Astrocyte of the hippocampus (primary cell): ENCODE measurements at regions not wholly inside any gene's neighbourhood (a gene's known extent, or its start where the extent isn't known, plus 50 kb on each side); places are given as distances from the start of the nearest gene placed in this dataset.
"Not testable (repeated sequence)": the region's sequence is repeated elsewhere in the genome, so short reads cannot be mapped to it uniquely, and the experiment has no call there.

ENCODE experiments used
- DNase-seq: peaks from one replicate; pipeline ENCODE4 v3.0.0; 2011; ENCODE audit warnings: low read depth, low spot score

- no peak for DNase-seq
Observed at GRCh38 chr3:194249323-194250097, 101.6 kb downstream of the CPN2 start.

- no peak for DNase-seq
Observed at GRCh38 chr3:194250098-194251002, 100.8 kb downstream of the CPN2 start.

- no peak for DNase-seq
Observed at GRCh38 chr3:194251007-194251406, 100.1 kb downstream of the CPN2 start.

DNA sequence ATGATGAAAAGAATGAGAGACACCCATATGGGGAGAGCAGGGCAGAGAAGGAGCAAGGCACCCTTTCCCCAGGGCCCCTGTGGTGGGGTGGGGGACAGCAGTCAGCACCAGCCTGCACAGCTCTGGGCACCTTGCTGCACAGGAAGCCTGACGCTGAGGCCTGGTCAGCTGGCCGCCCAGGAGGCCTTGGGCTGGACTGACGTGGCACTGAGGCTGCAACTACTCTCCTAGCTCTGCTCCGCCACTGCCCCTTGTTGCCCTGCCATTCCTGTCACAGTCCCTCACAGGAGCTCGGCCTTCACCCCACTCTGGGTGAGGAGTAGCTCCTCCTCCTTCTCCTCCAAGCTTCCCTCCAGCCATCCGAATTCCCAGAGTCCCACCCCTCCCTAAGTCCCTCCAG is 99.7 kb downstream of the CPN2 start:
- no peak for DNase-seq

DNA sequence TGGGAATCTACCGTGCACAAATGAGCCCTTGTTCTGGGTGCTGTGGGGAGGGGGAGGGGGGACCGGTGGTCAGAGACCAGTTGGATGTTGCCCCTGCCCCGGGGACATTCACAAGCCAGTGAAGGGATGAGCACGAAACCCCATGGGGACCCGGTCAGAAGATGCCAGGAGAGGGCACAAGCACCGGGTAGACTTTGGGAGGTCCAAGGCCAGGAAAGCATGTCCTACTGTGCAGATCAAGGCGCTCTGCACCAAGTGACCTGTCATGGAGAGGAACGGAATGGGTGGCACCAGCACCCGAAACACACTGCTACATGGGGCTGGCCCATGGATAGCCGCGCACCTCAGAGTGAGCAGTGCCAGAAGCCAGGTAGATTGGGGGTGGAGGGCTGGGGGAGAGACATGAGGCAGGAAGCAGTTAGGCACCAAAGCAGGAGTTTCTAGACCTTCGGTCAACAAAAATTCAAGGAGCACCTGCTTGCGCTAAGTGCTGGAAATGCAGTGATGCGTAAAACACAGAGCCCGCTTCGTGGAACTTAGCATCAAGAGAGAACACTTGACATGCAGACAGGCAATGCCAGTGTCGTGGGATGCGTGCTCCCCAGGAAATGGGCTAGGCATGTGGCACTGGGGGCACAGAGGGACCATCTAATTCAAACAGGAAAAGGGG is 99.1 kb downstream of the CPN2 start:
- DNase-seq: no peak

GRCh38 chr3:194253270-194253669 is 97.9 kb downstream of the CPN2 start:
- DNase-seq: no peak

DNA sequence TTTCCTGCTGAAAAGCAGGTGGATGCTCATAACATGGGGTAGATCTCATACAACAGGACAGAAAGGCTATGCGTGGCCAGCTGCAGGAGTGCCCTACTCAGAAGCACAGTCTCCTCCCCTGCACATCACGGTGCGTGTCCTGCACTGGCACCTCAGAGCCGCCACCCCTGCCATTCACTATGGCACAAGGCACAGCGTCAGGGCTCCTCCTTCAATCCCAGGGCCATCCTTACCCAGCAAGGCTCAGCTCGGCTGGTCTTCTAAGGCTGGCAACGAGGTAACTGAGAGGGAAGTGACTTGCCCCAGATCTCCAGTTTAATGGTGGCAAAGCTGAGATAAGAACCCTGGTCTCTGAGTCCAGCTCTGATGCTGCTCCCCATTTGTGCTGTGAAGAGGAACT is 97.1 kb downstream of the CPN2 start:
- DNase-seq: no peak

GRCh38 chr3:194255252-194256039 is 95.7 kb downstream of the CPN2 start:
- no peak for DNase-seq

- DNase-seq: no peak
Observed at GRCh38 chr3:194256040-194256945, 94.8 kb downstream of the CPN2 start.

DNA sequence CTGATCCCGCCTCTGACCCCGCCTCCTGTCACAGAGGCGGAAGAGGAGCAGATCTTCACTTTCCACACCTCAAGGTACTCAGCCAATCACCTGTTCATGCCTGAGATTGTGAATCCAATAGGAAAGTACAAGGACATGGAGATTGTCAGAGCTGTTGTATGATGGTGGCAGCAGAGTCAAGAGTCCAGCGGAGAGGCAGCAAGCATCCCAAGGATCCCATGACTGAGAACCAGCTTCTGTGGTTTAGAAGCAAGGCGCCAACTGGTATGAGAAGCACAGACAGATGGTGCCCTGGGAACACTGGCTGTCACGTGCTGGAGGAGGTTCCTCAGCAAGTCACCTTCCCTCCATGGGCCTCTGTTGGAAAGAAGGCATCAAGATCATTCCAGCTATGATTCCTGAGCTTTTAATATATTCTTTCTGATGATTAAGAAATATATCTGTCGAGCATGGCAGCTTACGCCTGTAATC is 93.9 kb downstream of the CPN2 start:
- no peak for DNase-seq

GRCh38 chr3:194257916-194258668 is 93.0 kb downstream of the CPN2 start:
- no peak for DNase-seq

DNA sequence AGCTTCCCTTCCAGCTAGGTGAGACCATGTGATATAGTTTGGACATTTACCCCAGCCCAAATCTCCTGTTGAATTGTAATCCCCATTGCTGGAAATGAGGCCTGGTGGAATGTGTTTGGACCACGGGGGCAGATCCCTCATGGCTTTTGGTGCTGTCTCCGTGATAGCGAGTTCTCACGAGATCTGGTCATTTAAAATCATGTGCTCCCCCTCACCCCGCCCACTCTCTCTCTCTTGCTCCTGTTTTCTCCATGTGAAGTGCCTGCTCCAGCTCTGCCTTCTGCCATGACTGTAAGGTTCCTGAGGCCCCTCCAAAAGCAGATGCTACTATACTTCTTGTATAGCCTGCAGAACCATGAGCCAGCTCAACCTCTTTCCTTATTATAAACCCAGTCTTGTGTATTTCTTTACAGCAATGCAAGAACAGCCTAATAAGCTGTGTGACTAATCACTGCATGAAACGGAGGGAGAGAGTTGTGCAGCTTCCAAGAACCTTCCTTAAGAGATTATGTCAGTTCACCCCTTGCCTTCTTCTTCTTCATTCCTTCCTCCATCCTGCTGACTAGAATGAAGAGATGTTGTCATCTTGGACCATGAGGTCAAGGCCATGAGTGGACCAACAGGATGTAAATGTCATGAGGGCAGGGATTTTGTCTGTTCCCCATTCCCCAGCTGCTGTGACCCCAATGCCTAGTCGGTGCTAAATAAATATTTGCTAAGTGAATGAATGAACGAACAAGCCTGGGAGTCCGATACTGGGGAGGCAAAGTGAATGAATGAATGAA is 91.0 kb downstream of the CPN2 start:
- peak; percentile 50 for DNase-seq

DNA sequence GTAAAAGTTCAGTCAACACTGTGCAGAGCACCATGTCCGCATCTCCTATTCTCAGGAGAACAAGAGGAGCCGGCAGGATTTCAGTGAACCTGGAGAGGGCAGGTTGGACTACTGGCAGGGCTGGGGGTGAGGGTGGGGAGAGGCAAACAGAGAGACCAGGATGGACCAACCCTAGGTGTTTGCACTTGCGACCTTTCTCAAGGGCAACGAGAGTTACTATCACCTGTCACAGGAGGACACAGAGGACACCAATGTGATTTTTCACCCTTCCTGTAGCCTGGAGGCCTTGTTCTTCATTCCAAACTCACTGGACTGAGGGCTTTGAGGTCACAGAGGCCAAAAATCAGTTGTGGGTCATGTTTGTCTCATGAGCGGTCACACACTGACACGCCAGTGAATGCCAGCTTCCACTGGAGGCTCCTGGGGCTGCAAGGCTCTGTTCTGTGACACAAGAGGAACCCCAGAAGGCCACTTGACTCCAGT is 89.5 kb downstream of the CPN2 start:
- no peak for DNase-seq

- DNase-seq: no peak
Observed at GRCh38 chr3:194262176-194262924, 88.8 kb downstream of the CPN2 start.

- DNase-seq: no peak
Observed at GRCh38 chr3:194262925-194263305, 88.2 kb downstream of the CPN2 start.

GRCh38 chr3:194264631-194265504 is 86.3 kb downstream of the CPN2 start:
- not testable (repeated sequence) for DNase-seq

DNA sequence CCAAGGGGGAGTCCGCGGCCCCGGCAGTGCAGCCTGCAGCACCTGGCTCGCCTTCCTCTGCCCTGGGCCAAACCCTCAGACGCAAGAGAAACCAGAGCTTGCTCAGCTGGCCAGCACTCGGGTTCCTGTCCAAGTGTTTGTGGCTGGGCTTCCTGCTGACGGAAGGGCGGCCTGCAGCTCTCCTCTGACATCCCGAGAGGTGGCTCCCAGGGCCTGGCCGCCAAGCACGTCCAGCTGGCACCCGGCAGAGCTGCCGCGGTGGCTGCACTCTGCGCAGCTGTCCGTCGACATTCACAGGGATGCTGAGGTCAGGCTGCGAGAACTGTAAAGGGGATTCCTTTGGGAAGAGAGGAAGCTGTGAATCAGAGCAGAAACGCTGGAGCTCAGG is 85.6 kb downstream of the CPN2 start:
- DNase-seq: peak; percentile 95
